ENCODE measurements at regions not wholly inside any gene's neighbourhood (a gene's known extent, or its start where the extent isn't known, plus 50 kb on each side); places are given as distances from the start of the nearest gene placed in this dataset.

DNA sequence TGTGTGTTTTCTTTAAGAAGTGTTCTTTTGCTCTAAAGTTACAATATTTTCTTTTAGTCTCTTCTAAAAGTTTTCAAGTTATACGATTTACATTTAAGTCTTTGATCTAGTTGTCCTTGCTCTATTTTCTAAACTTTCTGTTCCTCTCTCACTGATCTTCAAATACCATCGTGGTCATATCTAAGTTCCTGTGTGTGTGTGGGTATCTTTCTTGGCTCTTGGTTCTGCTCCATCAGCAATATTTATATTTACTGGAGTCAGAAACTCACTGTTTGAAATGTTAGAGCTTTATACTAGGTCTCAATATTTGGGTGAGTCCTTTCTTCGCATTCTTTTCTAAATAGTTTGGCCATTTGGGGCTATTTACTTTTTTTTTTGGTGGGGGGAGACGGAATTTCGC is 77.3 kb downstream of the COPS8 start:
- TF ChIP-seq, protein P1, sequence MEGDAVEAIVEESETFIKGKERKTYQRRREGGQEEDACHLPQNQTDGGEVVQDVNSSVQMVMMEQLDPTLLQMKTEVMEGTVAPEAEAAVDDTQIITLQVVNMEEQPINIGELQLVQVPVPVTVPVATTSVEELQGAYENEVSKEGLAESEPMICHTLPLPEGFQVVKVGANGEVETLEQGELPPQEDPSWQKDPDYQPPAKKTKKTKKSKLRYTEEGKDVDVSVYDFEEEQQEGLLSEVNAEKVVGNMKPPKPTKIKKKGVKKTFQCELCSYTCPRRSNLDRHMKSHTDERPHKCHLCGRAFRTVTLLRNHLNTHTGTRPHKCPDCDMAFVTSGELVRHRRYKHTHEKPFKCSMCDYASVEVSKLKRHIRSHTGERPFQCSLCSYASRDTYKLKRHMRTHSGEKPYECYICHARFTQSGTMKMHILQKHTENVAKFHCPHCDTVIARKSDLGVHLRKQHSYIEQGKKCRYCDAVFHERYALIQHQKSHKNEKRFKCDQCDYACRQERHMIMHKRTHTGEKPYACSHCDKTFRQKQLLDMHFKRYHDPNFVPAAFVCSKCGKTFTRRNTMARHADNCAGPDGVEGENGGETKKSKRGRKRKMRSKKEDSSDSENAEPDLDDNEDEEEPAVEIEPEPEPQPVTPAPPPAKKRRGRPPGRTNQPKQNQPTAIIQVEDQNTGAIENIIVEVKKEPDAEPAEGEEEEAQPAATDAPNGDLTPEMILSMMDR (IDR thresholded peaks at IDR 0.05): no peak
- TF ChIP-seq POLR2AphosphoS5 (IDR thresholded peaks at IDR 0.05): no peak

Measured in suprapubic skin (tissue), 3 donors.